EL (cell line): ENCODE measurements at regions not wholly inside any gene's neighbourhood (a gene's known extent, or its start where the extent isn't known, plus 50 kb on each side); places are given as distances from the start of the nearest gene placed in this dataset.
"Not testable (repeated sequence)": the region's sequence is repeated elsewhere in the genome, so short reads cannot be mapped to it uniquely, and the experiment has no call there.

Source experiments
- DNase-seq: peaks from one replicate; pipeline ENCODE4 v3.0.0-alpha.2; 2016

DNA sequence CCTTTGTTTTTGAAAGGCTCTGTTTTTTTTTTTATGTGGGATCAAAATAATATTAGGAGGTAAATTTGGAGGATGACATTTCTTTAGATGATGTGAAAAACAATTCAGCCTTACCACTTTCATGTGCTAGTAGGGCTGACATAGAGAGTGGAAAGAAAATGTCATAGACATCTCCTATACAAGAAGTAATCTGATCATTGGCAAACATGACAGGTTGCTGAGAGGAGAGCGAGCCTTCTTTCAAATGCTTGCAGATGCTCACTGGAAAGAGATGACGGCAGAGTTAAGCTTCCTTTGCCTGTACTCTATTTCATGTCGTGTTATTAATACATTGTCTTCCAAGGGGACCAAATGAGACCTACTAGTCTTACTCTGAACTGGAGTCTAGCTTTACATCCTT lies 160.1 kb upstream of the DAP start:
- DNase-seq = no peak

DNA sequence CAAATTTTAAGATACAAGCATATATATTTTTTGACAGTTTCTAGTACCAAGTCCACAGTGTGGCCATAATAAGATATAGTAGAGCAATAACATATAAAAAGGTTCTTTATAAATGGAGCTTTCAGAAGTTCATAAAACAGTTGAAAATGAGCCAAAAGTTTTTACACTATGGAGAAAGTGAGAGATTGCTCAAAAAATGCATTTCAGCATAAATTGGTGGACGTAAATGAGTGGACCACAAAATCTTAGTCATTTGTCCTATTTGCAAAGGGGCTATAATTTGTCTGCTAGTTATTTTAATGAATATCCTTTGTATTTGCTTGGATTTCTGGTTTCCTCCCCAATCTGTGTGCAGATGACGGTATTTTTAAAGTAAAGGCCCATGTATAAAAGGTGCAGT lies 159.4 kb upstream of the DAP start:
- DNase-seq = no peak

- DNase-seq = peak; percentile 48
These were observed 153.9 kb upstream of the DAP start for GRCh38 chr5:10914741-10915480.

GRCh38 chr5:10913841-10914240 lies 152.8 kb upstream of the DAP start:
- peak; percentile 96 for DNase-seq

DNA sequence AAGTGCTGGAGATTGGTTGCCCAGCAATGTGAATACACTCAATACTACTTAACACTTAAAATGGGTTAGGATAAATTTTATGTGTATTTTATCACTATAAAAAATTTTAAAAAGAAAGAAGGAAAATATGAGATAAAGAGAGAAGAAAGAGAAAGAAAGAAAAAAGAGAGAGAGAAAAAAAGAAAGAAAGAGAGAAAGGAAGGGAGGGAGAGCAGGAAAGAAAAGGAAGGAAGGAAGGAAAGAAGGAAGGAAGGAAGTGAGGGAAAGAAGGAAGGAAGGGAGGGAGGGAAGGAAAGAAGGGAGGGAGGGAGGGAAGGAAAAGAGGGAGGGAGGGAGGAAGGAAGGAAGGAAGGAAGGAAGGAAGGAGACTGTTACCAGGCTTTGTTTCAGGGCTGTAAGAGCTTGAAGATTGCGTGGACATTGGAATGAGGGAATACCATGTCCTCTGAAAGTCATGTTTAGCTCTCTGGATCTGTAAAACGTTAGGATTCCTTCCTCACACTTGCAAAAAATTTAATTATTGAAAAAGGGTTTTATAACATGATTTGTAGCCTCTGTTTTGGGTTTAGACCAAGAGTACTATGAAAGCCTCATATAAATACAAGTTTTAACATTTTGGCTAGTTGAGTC lies 152.3 kb upstream of the DAP start:
- DNase-seq = no peak

DNA sequence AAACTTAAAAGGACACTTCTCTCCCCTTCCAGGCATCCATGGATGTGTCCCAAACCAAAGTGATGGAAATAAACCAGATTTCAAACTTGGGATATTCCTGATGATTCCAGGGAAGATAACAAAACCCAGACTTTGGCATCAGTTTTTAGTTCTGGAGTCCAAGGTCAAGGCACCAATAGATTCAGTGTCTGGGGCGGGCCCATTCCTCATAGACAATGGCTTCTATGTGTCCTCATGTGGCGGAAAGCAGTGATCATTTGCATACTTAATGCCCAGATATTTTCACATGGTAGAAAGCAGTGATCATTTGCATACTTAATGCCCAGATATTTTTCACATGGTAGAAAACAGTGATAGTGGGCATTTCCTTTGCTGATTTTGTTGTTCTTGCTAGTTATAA lies 151.4 kb upstream of the DAP start:
- no peak for DNase-seq

GRCh38 chr5:10910261-10910660 lies 149.2 kb upstream of the DAP start:
- no peak for DNase-seq

DNA sequence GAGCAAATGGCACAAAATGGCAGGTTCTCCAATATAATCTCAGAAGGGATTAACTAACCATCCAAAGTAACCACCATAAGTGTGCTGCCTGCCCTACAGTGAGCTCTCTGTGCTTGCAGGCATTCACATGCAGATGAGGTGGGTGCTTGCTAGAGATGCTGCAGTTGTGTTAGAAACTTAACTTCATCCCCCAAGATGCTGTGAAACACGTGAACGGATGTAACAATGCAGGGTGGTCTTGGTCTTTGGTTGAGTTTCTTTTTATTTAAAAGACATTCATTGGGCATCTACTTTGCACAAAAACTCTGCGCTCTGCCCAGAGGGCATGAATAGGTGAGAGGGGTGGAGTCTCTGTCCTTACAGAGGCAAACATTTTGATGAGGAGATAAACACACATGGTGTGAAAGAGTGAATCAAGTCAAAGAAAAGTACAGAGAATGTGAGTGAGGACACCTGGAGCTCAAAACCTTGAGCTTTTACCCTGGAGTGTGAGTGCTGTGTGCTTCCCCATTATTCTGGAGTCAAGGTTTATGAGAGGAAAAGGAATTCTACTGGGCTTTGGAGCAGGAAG lies 143.9 kb upstream of the DAP start:
- DNase-seq = no peak

- no peak for DNase-seq
These were observed 142.9 kb upstream of the DAP start for GRCh38 chr5:10903786-10904560.

DNA sequence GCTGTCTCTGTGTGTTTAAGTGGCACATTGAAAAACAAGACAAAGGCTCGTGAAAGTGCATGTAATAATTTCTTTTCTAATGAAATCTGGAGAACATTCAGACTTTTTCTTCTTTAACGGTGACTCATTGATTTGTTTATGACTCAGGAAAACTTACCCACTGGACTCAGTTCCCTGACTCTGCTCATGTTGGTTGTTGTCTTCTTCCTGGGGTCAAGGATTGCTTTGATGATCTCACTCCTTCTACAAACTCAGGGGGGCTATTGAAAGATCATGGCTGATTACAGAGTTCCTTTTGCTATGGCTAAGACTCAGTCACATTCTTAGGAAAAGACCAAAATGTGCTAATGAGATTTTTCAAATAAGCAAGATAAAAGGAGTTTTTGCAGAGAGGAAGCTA lies 141.1 kb upstream of the DAP start:
- peak; percentile 78 for DNase-seq

GRCh38 chr5:10898514-10898913 lies 137.5 kb upstream of the DAP start:
- no peak for DNase-seq

DNA sequence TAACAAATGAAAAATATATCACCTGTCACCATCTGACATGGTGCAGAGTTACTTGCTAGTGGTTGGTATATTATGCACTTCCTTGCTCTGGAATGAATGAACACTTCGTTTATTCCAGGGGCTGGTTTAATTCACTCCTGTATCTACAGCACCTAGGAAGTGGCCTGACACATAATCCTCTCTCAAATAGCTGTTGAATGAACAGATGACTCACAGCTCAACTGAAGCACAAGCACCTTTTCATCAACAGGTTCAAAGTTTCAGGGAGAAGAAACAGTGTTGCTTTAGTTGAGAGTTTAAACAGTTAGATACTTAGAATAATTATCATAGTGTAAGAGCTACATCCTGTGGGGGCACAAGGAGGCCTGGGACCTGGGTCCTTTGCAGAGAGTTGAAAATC lies 135.0 kb upstream of the DAP start:
- no peak for DNase-seq

- DNase-seq = no peak
These were observed 133.5 kb upstream of the DAP start for GRCh38 chr5:10894445-10895054.

GRCh38 chr5:10892911-10893215 lies 131.8 kb upstream of the DAP start:
- no peak for DNase-seq

DNA sequence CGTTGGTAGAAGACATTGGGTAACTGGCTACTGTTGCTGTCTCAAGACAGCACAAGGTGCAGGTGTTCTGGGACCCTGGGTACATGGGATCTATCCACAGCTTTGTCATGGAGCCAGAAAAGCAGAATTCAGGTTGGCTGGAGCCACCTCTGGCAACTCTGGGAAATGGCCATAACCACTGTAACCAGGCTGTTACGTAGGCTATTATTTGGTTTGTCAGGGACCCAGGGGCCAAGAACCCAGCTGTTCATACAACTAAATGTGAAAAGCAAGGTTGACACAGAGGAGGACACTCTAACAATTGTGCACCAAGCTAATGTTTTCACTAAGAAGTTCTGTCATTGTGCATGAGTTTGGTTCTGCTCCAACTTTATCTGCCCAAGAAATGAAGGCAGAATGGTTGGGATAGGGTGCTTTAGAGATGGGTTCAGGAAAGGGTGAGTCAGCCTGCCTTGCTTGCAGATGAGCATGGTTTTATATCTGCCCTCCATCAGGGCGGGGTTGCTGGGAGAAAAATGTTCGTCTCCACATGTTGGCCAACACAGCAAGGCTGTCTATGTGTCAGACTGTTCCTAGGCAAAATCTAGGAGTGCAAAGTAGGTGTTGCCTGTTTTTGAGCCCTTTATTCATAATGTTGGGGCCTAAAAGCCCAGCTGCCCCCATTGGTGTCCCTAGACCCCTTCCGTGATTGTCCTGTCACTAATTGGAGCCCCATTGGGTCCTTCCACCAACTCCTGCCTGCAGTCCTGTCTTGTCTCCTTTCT lies 131.3 kb upstream of the DAP start:
- peak; percentile 48 for DNase-seq

DNA sequence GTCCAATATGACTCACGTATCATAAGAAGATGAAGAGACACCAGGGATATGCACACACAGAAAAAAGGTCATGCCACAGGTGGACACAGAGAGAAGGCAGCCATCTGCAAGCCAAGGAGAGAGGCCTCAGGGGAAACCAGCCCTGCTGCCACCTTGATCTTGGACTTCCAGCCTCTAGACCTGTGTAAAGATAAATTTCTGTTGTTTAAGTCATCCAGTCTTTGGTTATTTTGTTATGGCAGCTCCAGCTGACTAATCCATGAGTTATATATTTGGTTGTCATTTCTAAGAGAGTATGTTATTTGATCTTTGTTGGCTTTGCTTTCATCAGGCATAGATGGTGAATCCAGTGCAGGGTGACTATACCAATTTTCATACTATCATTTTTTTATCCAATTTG lies 130.2 kb upstream of the DAP start:
- DNase-seq = no peak

DNA sequence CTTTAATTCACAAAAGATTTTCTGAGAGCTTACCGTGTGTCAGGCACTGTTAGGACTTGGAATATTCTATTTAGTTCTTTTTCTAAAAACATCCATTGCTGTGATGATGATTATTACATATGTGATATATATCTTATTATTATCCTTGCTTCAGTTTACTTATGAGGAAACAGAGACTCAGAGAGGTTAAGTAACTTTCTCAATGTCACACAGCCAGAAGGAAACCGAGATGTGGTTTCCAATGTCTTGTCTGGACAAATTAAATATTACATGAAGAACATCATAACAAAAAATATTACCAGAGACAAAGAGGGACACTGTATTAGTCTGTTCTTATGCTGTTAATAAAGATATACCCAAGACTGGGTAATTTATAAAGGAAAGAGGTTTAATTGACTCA lies 125.5 kb upstream of the DAP start:
- no peak for DNase-seq

GRCh38 chr5:10885026-10885425 lies 124.0 kb upstream of the DAP start:
- peak; percentile 87 for DNase-seq

GRCh38 chr5:10883945-10884344 lies 122.9 kb upstream of the DAP start:
- not testable (repeated sequence) for DNase-seq

GRCh38 chr5:10880934-10881333 lies 119.9 kb upstream of the DAP start:
- no peak for DNase-seq

DNA sequence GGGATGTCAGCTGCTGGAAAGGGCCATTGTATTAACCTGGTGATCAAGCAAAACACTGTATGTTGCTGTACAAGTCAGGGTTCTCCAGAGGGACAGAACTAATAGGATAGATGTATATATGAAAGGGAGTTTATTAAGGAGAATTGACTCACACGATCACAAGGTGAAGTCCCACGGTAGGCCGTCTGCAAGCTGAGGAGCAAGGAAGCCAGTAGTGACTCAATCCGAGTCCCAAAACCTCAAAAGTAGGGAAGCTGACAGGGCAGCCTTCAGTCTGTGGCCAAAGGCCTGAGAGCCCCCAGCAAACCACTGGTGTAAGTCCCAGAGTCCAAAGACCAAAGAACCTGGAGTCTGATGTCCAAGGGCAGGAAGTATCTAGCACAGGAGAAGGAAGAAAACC lies 116.0 kb upstream of the DAP start:
- not testable (repeated sequence) for DNase-seq

GRCh38 chr5:10876006-10876744 lies 115.1 kb upstream of the DAP start:
- DNase-seq = no peak
